Activated naive CD4-positive, alpha-beta T cell treated with anti-CD3 and anti-CD28 coated beads for 36 hours (primary cell): ENCODE measurements at regions not wholly inside any gene's neighbourhood (a gene's known extent, or its start where the extent isn't known, plus 50 kb on each side); places are given as distances from the start of the nearest gene placed in this dataset.

Experiments
- CTCF ChIA-PET: fragments of 350-600 bp; sonication (Branson Sonifier 250); formaldehyde crosslinking; loops from one replicate; lab custom pipeline; 2021; ENCODE audit warnings: antibody characterized with exemption; lab: Charles Lee
- DNase-seq: peaks from one replicate; pipeline ENCODE4 v3.0.0-alpha.2; 2020
- H3K27ac Mint-ChIP-seq: one replicate; pipeline ENCODE4 v1.8.0; 2021; ENCODE audit warnings: mild to moderate bottlenecking, mixed read lengths
- H3K27me3 Mint-ChIP-seq: one replicate; pipeline ENCODE4 v1.8.0; 2021; ENCODE audit warnings: low read depth, mixed read lengths
- H3K36me3 Mint-ChIP-seq: one replicate; pipeline ENCODE4 v1.8.0; 2021; ENCODE audit warnings: low read depth, mixed read lengths
- H3K4me1 Mint-ChIP-seq: one replicate; pipeline ENCODE4 v1.8.0; 2021; ENCODE audit warnings: low read depth, mixed read lengths
- H3K4me3 Mint-ChIP-seq: one replicate; pipeline ENCODE4 v1.8.0; 2021; ENCODE audit warnings: mild to moderate bottlenecking, moderate library complexity, mixed read lengths
- H3K9me3 Mint-ChIP-seq: one replicate; pipeline ENCODE4 v1.8.0; 2021; ENCODE audit warnings: mixed read lengths
- intact Hi-C: fragments of 100-400 bp; cut with micrococcal nuclease; formaldehyde crosslinking; loops from one replicate; pipeline ENCODE4 v1.15.1; 2023

DNA sequence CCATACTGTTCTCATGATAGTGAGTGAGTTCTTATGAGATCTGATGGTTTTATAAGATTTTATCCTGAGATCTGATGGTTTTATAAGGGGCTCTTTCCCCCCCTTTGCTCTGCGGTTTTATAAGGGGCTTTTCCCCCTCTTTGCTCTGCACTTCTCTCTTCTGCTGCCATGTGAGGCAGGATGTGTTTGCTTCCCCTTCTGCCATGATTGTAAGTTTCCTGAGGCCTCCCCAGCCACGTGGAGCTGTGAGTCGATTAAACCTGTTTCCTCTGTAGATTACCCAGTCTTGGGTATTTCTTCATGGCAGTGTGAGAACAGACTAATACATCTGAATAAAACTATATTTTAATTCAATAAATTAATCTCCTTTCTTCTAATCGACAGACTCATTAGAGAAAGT lies 64.9 kb upstream of the ZSWIM6 start:
- Mint-ChIP-seq H3K4me3 (no peak overlapping the region), H3K27ac (no peak overlapping the region), H3K4me1 (peaks cover 19% of the 10 kb centered on the region), H3K36me3 (no peaks in the 10 kb centered on the region), H3K27me3 (peaks cover 4% of the 10 kb centered on the region), H3K9me3 (no peaks in the 10 kb centered on the region)
- DNase-seq: no peak
- CTCF ChIA-PET: interaction anchor here (0.6 kb wide), 1 partner anchor 200 kb away, joined by 3 read pairs; no protein-coding TSS in a partner anchor
- intact Hi-C loops: no loop called here

GRCh38 chr5:61268871-61269270 lies 63.2 kb upstream of the ZSWIM6 start:
- no peak for DNase-seq
- Mint-ChIP-seq H3K27me3 (peaks cover 4% of the 10 kb centered on the region), H3K9me3 (no peaks in the 10 kb centered on the region), H3K27ac (no peak overlapping the region), H3K36me3 (no peaks in the 10 kb centered on the region), H3K4me1 (peaks cover 15% of the 10 kb centered on the region), H3K4me3 (no peak overlapping the region)
- CTCF ChIA-PET: no interaction called here
- intact Hi-C loops: no loop called here

GRCh38 chr5:61270510-61271165 lies 61.4 kb upstream of the ZSWIM6 start:
- Mint-ChIP-seq H3K36me3 (no peaks in the 10 kb centered on the region), H3K27ac (no peak overlapping the region), H3K9me3 (no peaks in the 10 kb centered on the region), H3K4me3 (no peak overlapping the region), H3K4me1 (peaks cover 12% of the 10 kb centered on the region), H3K27me3 (peaks cover 4% of the 10 kb centered on the region)
- CTCF ChIA-PET: no interaction called here
- no peak for DNase-seq
- intact Hi-C loops: loop anchor here (10.0 kb wide), 1 partner anchor 354 kb away; no protein-coding TSS in a partner anchor

DNA sequence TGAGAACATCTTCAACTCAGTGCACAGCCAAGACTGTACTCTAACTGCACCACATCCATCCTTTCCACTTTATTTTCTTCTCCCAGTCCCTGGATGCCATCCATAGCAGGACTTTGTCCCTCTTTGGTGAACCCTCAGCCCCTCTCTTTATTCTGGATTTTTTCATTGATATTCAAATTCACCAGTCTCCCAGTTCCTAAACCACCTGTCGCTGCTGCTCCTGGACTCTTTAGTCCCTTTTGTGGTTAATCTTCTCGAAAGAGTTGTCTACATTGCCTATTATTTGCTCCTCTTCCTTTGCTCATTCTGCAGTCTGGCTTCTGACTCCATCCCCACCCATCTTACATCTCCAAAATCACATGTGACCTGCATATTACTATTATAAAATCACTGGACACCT lies 59.4 kb upstream of the ZSWIM6 start:
- no peak for DNase-seq
- Mint-ChIP-seq H3K4me1 (peaks cover 23% of the 10 kb centered on the region), H3K36me3 (no peaks in the 10 kb centered on the region), H3K9me3 (no peaks in the 10 kb centered on the region), H3K4me3 (no peak overlapping the region), H3K27me3 (peaks cover 2% of the 10 kb centered on the region), H3K27ac (no peak overlapping the region)
- CTCF ChIA-PET: interaction anchor here (0.6 kb wide), 1 partner anchor 112 kb away, joined by 4 read pairs; no protein-coding TSS in a partner anchor
- intact Hi-C loops: loop anchor here (10.0 kb wide), 1 partner anchor 352 kb away; no protein-coding TSS in a partner anchor

- intact Hi-C loops: loop anchor here (10.0 kb wide), 1 partner anchor 351 kb away; no protein-coding TSS in a partner anchor
- no peak for DNase-seq
- Mint-ChIP-seq H3K36me3 (no peaks in the 10 kb centered on the region), H3K4me1 (peaks cover 25% of the 10 kb centered on the region), H3K27ac (no peak overlapping the region), H3K9me3 (no peaks in the 10 kb centered on the region), H3K27me3 (no peaks in the 10 kb centered on the region), H3K4me3 (no peak overlapping the region)
- CTCF ChIA-PET: interaction anchor here (0.6 to 0.7 kb wide), 3 partner anchors 113 to 870 kb away, joined by 3 to 4 read pairs (median 3); no protein-coding TSS in a partner anchor
These were observed 58.6 kb upstream of the ZSWIM6 start for GRCh38 chr5:61273279-61273975.

GRCh38 chr5:61274511-61274911 lies 57.5 kb upstream of the ZSWIM6 start:
- intact Hi-C loops: loop anchor here (10.0 kb wide), 1 partner anchor 350 kb away; no protein-coding TSS in a partner anchor
- H3K27ac Mint-ChIP-seq: no peak overlapping the region
- no peak overlapping the region for H3K4me3 Mint-ChIP-seq
- no peaks in the 10 kb centered on the region for H3K9me3 Mint-ChIP-seq
- no peaks in the 10 kb centered on the region for H3K27me3 Mint-ChIP-seq
- no peaks in the 10 kb centered on the region for H3K36me3 Mint-ChIP-seq
- DNase-seq: no peak
- peaks cover 17% of the 10 kb centered on the region for H3K4me1 Mint-ChIP-seq
- CTCF ChIA-PET: no interaction called here

- H3K4me3 Mint-ChIP-seq: peak overlapping the region; percentile 20
- no peaks in the 10 kb centered on the region for H3K27me3 Mint-ChIP-seq
- intact Hi-C loops: loop anchor here (2.0 to 10.0 kb wide), 6 partner anchors 74 to 349 kb away; partner anchors contain the start of genes ERCC8 and NDUFAF2
- peak; percentile 75 for DNase-seq
- H3K9me3 Mint-ChIP-seq: no peaks in the 10 kb centered on the region
- CTCF ChIA-PET: no interaction called here
- H3K27ac Mint-ChIP-seq: peak overlapping the region; percentile 59
- H3K4me1 Mint-ChIP-seq: peaks cover 26% of the 10 kb centered on the region
- no peaks in the 10 kb centered on the region for H3K36me3 Mint-ChIP-seq
These were observed 56.2 kb upstream of the ZSWIM6 start for GRCh38 chr5:61275841-61276240.

DNA sequence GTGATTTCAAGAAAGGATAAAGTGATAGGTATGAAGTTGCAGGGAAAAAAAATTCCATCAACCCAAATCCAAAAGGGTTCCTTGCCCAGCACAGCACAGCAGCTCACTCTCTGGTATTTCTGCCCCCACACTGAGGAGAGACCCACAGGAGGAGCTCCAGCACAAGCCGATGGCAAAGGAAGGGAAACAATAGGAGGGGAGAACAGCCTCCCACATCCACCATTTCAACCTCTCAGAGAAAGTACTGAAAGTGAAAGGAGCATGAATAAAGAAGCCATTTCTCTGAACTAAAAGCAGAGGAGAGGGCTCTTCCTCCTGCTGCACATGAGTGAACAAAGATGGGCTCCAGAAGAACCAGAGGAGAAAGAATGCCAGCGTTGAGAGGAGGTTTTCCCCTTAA lies 54.9 kb upstream of the ZSWIM6 start:
- intact Hi-C loops: loop anchor here (1.0 to 10.0 kb wide), 10 partner anchors 29 to 381 kb away; partner anchors contain the start of genes ERCC8, NDUFAF2 and SMIM15
- no peaks in the 10 kb centered on the region for H3K9me3 Mint-ChIP-seq
- peak; percentile 58 for DNase-seq
- H3K27ac Mint-ChIP-seq: peak overlapping the region; percentile 85
- H3K36me3 Mint-ChIP-seq: no peaks in the 10 kb centered on the region
- CTCF ChIA-PET: interaction anchor here (0.6 to 1.1 kb wide), 4 partner anchors 9 to 386 kb away, joined by 3 to 4 read pairs (median 4); no protein-coding TSS in a partner anchor
- peak overlapping the region; percentile 62 for H3K4me3 Mint-ChIP-seq
- H3K27me3 Mint-ChIP-seq: no peaks in the 10 kb centered on the region
- H3K4me1 Mint-ChIP-seq: peaks cover 31% of the 10 kb centered on the region

- intact Hi-C loops: loop anchor here (1.0 to 10.0 kb wide), 10 partner anchors 29 to 381 kb away; partner anchors contain the start of genes ERCC8, NDUFAF2 and SMIM15
- Mint-ChIP-seq H3K27ac (peak overlapping the region; percentile 85), H3K27me3 (no peaks in the 10 kb centered on the region), H3K9me3 (no peaks in the 10 kb centered on the region), H3K36me3 (no peaks in the 10 kb centered on the region), H3K4me1 (peaks cover 31% of the 10 kb centered on the region), H3K4me3 (peak overlapping the region; percentile 62)
- peak; percentile 25 for DNase-seq
- CTCF ChIA-PET: interaction anchor here (0.6 to 1.1 kb wide), 3 partner anchors 9 to 386 kb away, joined by 3 to 4 read pairs (median 3); no protein-coding TSS in a partner anchor
These were observed 54.3 kb upstream of the ZSWIM6 start for GRCh38 chr5:61277781-61278180.

DNA sequence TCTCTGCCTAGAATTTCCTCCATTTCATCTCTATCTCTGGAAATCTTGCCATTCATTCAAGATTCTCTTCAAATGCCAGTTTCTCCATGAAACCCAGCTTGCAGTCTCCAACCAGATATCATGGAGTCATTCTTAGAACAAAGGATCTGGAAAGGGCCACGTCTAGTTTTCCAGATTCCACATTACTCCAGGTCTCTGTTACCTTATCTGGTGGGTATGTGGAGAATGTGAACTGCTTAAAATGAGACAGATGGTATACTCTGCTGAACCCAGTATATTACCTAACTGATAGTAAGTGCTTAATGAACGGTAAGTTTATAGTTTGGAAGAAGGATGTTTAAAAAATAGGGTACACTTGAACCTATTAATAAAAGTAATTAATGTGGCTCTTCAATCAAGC lies 52.3 kb upstream of the ZSWIM6 start:
- Mint-ChIP-seq H3K27ac (no peak overlapping the region), H3K36me3 (no peaks in the 10 kb centered on the region), H3K9me3 (no peaks in the 10 kb centered on the region), H3K4me3 (no peak overlapping the region), H3K27me3 (no peaks in the 10 kb centered on the region), H3K4me1 (peaks cover 31% of the 10 kb centered on the region)
- DNase-seq: no peak
- CTCF ChIA-PET: interaction anchor here (0.7 to 2.0 kb wide), 2 partner anchors 51 to 379 kb away, joined by 3 to 6 read pairs; partner anchors contain the start of gene ZSWIM6
- intact Hi-C loops: loop anchor here (5.0 to 10.0 kb wide), 5 partner anchors 77 to 345 kb away; partner anchors contain the start of genes ERCC8 and NDUFAF2

DNA sequence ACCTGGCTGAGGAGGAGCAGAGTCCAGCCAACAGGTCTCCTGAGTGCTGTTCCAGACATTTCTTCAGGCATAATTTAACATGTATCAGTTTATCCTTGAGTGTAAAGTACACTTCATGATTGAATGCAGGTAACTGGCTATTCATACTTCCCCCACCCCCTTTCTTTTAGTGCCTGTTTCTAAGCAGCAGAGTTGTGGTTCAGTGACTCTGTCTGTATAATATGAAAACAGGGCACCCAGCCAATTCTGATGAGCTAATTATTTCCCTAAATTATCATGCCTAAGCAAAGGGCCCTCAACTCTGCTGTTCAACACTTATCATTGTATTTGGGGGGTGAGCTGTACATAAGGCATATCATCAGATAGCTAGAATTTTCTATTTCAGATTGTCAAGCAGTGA lies 51.9 kb upstream of the ZSWIM6 start:
- Mint-ChIP-seq H3K27me3 (no peaks in the 10 kb centered on the region), H3K27ac (no peak overlapping the region), H3K36me3 (no peaks in the 10 kb centered on the region), H3K9me3 (no peaks in the 10 kb centered on the region), H3K4me3 (no peak overlapping the region), H3K4me1 (peaks cover 31% of the 10 kb centered on the region)
- peak; percentile 44 for DNase-seq
- intact Hi-C loops: loop anchor here (5.0 kb wide), 1 partner anchor 233 kb away; no protein-coding TSS in a partner anchor
- CTCF ChIA-PET: interaction anchor here (0.6 to 2.0 kb wide), 4 partner anchors 49 to 378 kb away, joined by 3 to 6 read pairs (median 3); partner anchors contain the start of gene ZSWIM6
